Transverse colon (tissue), 4 donors: ENCODE measurements at regions not wholly inside any gene's neighbourhood (a gene's known extent, or its start where the extent isn't known, plus 50 kb on each side); places are given as distances from the start of the nearest gene placed in this dataset.

Experiments
- DNase-seq: peaks from one replicate; pipeline ENCODE4 v3.0.0-alpha.2; 2019
- H3K27ac ChIP-seq, 4 donors: fragments of 200-600 bp; sonication (generic); 2 replicates each; pipeline ENCODE4 v1.5.1; 2016 to 2018; ENCODE audit warnings: inconsistent platforms in 4 of 4
- H3K27me3 ChIP-seq: fragments of 200-600 bp; sonication (generic); 2 replicates; pipeline ENCODE4 v1.5.1; 2017; ENCODE audit warnings: inconsistent platforms
- H3K36me3 ChIP-seq, 4 donors: fragments of 200-600 bp; sonication (generic); 2 replicates each; pipeline ENCODE4 v1.5.1; 2017 to 2019; ENCODE audit warnings: inconsistent platforms in 4 of 4
- H3K4me1 ChIP-seq, 4 donors: fragments of 200-600 bp; sonication (generic); 2 replicates each; pipeline ENCODE4 v1.5.1; 2017 to 2020; ENCODE audit warnings: inconsistent platforms in 4 of 4
- H3K4me3 ChIP-seq, 4 donors: fragments of 200-600 bp; sonication (generic); 1 replicate in 1 of 4; 2 replicates in 3 of 4; pipeline versions ENCODE4 v1.5.1 to v1.6.1; 2017 to 2019; ENCODE audit warnings: inconsistent platforms in 4 of 4
- H3K9me3 ChIP-seq, 2 donors: fragments of 200-600 bp; sonication (generic); 2 replicates each; pipeline ENCODE4 v1.5.1; 2017 to 2019; ENCODE audit warnings: inconsistent platforms in 2 of 2
- CTCF ChIP-seq, 5 experiments: fragments of 200-600 bp in 3 of 5; fragments of 450-650 bp in 2 of 5; sonication (generic) in 3 of 5; IDR thresholded peaks; 1 replicate in 2 of 5; 2 replicates in 3 of 5; pipeline ENCODE4 v1.5.1; 2016 to 2017; ENCODE audit warnings: antibody characterized with exemption in 5 of 5, inconsistent platforms in 3 of 5, mild to moderate bottlenecking in 2 of 5, moderate library complexity in 1 of 5
- EP300 ChIP-seq: sonication (generic); formaldehyde crosslinking; IDR thresholded peaks from one replicate; pipeline ENCODE4 v1.6.1; 2017; ENCODE audit warnings: antibody characterized with exemption, low read depth
- POLR2A ChIP-seq: fragments of 450-650 bp; IDR thresholded peaks from one replicate; pipeline ENCODE4 v1.6.1; 2016; ENCODE audit warnings: antibody characterized with exemption, mild to moderate bottlenecking, moderate library complexity
- POLR2AphosphoS5 ChIP-seq, 3 donors: sonication (generic); formaldehyde crosslinking; IDR thresholded peaks; one replicate each; pipeline ENCODE4 v1.6.1; 2016; ENCODE audit warnings: antibody characterized with exemption in 3 of 3
- WGBS, 2 donors: methylation state at CpG; one replicate each; pipeline ENCODE4 v1.1.5; 2018; ENCODE audit warnings: low coverage in 1 of 2; 5-methylcytosine and 5-hydroxymethylcytosine counted together
- in situ Hi-C, 4 donors: fragments of 200-750 bp; cut with MboI; loops; one replicate each; pipeline versions ENCODE4 v1.15.0 to v1.15.1; 2017; ENCODE audit warnings: low sequenced_read_pairs in 3 of 4, low pct_ligation_motif_present in 1 of 4, low pct_unique_long_range_greater_than_20kb in 1 of 4
- intact Hi-C: fragments of 100-400 bp; cut with DNase I; formaldehyde crosslinking; loops from one replicate; pipeline ENCODE4 v1.15.1; 2023; ENCODE audit warnings: low total_unique reads

- H3K4me3 ChIP-seq: no peak overlapping the region
- TF ChIP-seq EP300 (no peak), CTCF (IDR thresholded peaks at IDR 0.05) (no peak), POLR2AphosphoS5 (IDR thresholded peaks at IDR 0.05) (no peak), POLR2A (no peak)
- no peak for DNase-seq
- in situ Hi-C loops: no loop called here
- intact Hi-C loops: no loop called here
- peaks cover 0 to 5% (median under 1%) of the 10 kb centered on the region in 4 donors for H3K4me1 ChIP-seq
- H3K27me3 ChIP-seq: no peaks in the 10 kb centered on the region
- 90% methylated on average over 2 of the region's 2 CpGs for WGBS, 2 donors
- H3K27ac ChIP-seq: no peak overlapping the region
- no peaks in the 10 kb centered on the region for H3K36me3 ChIP-seq
- no peaks in the 10 kb centered on the region for H3K9me3 ChIP-seq
Observed at GRCh38 chr11:26023057-26023456, 308.9 kb upstream of the ANO3 start.

DNA sequence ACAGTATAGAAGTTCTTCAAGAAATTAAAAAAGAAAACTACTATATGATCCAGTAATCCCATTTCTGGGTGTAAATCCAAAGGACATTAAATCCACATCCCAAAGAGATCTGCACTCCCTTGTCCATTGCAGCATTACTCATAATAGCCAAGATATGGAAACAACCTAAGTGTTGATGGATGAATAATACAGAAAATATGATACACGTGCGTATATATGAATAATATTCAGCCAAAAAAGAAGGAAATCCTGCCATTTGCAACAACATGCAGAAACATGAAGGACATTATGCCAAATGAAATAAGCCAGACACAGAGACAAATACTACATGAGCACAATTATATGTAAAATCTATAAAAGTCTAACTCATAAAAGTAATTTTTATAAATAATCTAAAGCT is 306.3 kb upstream of the ANO3 start:
- DNase-seq: no peak
- Histone ChIP-seq H3K27ac (no peak overlapping the region), H3K4me3 (no peak overlapping the region), H3K36me3 (no peaks in the 10 kb centered on the region), H3K4me1 (no peaks in the 10 kb centered on the region), H3K9me3 (no peaks in the 10 kb centered on the region), H3K27me3 (no peaks in the 10 kb centered on the region)
- TF ChIP-seq POLR2AphosphoS5 (IDR thresholded peaks at IDR 0.05) (no peak), EP300 (no peak), POLR2A (no peak), CTCF (IDR thresholded peaks at IDR 0.05) (no peak)
- WGBS, 2 donors: 92 to 94% methylated on average over 2 of the region's 2 CpGs
- intact Hi-C loops (no loop called here), in situ Hi-C loops (no loop called here)

GRCh38 chr11:26026078-26026477 is 305.9 kb upstream of the ANO3 start:
- no peaks in the 10 kb centered on the region for H3K9me3 ChIP-seq
- no peaks in the 10 kb centered on the region for H3K4me1 ChIP-seq
- in situ Hi-C loops: no loop called here
- H3K4me3 ChIP-seq: no peak overlapping the region
- H3K36me3 ChIP-seq: no peaks in the 10 kb centered on the region
- no peaks in the 10 kb centered on the region for H3K27me3 ChIP-seq
- intact Hi-C loops: no loop called here
- DNase-seq: no peak
- no peak overlapping the region for H3K27ac ChIP-seq
- WGBS, 2 donors: 77 to 90% methylated on average over 1 of the region's 1 CpG
- TF ChIP-seq POLR2AphosphoS5 (IDR thresholded peaks at IDR 0.05) (no peak), CTCF (IDR thresholded peaks at IDR 0.05) (no peak), EP300 (no peak), POLR2A (no peak)

DNA sequence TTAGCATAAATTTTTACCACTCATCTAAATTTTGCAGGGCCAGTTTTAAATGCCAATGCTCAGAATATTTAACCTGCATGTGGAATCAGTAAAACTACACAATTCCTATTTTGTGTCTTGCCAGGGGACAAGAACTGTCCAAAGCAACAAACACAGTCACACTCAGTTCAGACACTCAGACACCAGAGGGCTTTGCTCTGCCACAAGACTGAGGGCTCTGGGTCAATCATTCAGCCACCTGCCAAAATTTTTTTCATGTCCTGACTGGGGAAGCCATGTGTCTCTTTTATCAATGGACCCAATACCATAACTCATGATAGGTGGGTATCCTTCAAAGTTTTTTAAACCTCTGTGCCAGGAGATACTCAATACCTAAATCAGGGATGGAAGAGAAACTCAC is 304.0 kb upstream of the ANO3 start:
- no peaks in the 10 kb centered on the region for H3K27me3 ChIP-seq
- in situ Hi-C loops: no loop called here
- no peak for DNase-seq
- intact Hi-C loops: no loop called here
- no peak overlapping the region for H3K27ac ChIP-seq
- H3K4me3 ChIP-seq: no peak overlapping the region
- H3K9me3 ChIP-seq: no peaks in the 10 kb centered on the region
- TF ChIP-seq POLR2AphosphoS5 (IDR thresholded peaks at IDR 0.05) (no peak), POLR2A (no peak), CTCF (IDR thresholded peaks at IDR 0.05) (no peak), EP300 (no peak)
- H3K36me3 ChIP-seq: no peaks in the 10 kb centered on the region
- H3K4me1 ChIP-seq: no peaks in the 10 kb centered on the region
